ENCODE measurements at regions not wholly inside any gene's neighbourhood (a gene's known extent, or its start where the extent isn't known, plus 50 kb on each side); places are given as distances from the start of the nearest gene placed in this dataset.

GRCh38 chr7:22663357-22663718, 63.7 kb upstream of the IL6 start:
- TF ChIP-seq CTCF (IDR thresholded peaks at IDR 0.05) (no peak), EZH2 (IDR thresholded peaks at IDR 0.05; ENCODE audit: borderline replicate concordance, insufficient read depth, low read depth, low read length, poor library complexity, severe bottlenecking) (no peak)

Data from B cell (primary cell).